NT2/D1 (cell line): ENCODE measurements at regions not wholly inside any gene's neighbourhood (a gene's known extent, or its start where the extent isn't known, plus 50 kb on each side); places are given as distances from the start of the nearest gene placed in this dataset.

Source experiments
- SUZ12 ChIP-seq: IDR thresholded peaks from 2 replicates; pipeline ENCODE4 v1.6.1; 2011; ENCODE audit not compliant: insufficient read length, insufficient read depth; ENCODE audit errors: extremely low read depth
- YY1 ChIP-seq: IDR thresholded peaks from 2 replicates; pipeline ENCODE4 v1.6.1; 2011; ENCODE audit not compliant: insufficient read length, insufficient read depth
- ZNF274 ChIP-seq: IDR thresholded peaks from 2 replicates; pipeline ENCODE4 v1.6.1; 2011; ENCODE audit warnings: mild to moderate bottlenecking, low read depth, low read length

DNA sequence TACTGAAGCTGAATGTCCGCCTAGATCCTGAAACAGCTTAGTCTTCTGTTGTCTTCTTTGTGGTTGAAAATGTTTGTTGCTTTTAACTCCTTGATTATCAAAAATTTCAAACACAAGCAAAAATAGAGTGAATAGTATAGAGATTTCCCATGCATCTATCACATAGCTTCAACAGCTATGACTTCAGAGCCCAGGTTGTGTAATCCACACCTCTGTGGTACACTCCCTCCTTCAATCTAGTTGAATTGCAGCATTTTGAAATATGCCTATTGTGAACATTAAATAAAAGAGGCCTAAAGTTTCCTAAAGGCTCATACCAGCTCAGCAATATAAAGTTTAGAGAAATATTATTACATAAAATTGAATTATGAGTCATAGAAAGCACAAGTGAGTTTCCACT is 204.7 kb upstream of the HDAC9 start:
- TF ChIP-seq YY1, result no peak
- no peak for TF ChIP-seq SUZ12
- TF ChIP-seq ZNF274, result no peak
